NCI-H748 (cell line): ENCODE measurements at regions not wholly inside any gene's neighbourhood (a gene's known extent, or its start where the extent isn't known, plus 50 kb on each side); places are given as distances from the start of the nearest gene placed in this dataset.
A peak's percentile ranks its signal among the peaks of the same experiment; 100 is the strongest.

Experiments
- DNase-seq: peaks from one replicate; lab custom pipeline; 2025; ENCODE audit not compliant: unreplicated experiment; lab: John Stamatoyannopoulos, UW

DNA sequence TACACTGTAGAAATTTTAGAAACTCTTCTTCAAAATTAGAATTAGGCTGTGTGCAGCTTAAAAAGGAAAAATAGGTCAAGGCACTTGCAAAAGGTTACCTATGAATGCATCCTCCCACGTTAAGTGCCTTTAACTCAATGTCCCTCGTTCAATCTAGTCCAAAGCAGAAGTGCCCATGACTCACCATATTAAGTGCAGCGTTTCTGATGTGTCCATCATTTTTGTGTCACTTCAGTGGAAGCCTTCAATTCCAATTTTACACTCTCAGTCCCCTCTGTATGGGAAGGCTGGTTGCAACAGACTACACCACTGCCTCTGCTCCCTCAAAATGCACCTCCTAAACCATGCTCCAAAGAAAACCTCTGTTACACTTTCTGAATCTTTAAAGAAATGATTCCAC, 53.4 kb downstream of the FOXB1 start:
- no peak for DNase-seq

- no peak for DNase-seq
Measured at GRCh38 chr15:60059186-60059585, 55.1 kb downstream of the FOXB1 start.

GRCh38 chr15:60061758-60062157, 57.6 kb downstream of the FOXB1 start:
- no peak for DNase-seq

DNA sequence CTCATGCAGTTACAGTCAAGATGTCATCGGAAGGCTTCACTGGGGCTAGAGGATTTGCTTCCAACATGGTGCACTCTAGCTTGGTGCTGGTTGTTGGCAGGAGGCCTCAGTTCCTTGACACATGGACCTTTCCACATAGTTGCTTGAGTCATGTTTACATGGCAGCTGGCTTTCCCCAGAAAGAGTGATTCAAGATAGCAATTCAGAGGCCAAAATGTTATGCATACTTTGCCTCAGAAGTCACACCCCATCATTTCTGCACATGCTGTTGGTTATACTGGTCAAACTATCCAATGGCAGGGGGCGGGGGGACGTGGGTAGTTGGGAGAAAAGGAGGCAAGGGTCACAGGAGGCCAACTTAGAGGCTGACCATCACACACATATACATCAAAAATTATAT, 58.7 kb downstream of the FOXB1 start:
- no peak for DNase-seq

GRCh38 chr15:60065951-60066350, 61.8 kb downstream of the FOXB1 start:
- no peak for DNase-seq

DNA sequence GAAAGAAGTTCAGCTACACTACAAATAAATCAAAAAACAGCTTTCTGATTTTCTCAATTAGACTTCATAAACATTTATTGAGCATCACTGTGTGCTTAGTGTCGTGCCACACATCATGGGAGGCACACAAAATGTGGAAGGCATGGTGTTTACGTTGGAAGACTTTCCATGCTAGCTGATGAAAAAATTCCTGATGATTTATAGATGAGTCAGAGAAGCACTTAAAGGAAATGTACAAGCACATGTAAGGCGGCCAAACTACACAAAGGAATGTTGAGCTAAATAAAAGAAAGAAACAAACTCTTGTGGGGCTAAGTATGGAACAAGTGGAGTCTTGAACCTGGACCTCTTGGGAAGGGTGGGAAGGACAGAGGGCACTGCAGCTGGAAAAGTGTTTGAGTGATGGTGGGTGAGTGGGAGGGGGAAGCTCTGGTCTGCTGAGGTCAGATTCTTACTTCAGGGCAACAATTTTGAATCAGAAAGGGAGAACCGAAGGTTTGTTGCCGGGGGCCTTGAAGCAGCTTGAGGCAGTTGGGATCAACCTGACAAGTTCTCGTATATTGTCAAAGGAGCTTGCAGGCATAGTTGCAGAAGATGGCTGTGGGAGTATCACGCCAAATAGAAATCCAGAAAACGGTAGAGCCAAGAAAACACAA, 66.9 kb downstream of the FOXB1 start:
- DNase-seq = no peak

DNA sequence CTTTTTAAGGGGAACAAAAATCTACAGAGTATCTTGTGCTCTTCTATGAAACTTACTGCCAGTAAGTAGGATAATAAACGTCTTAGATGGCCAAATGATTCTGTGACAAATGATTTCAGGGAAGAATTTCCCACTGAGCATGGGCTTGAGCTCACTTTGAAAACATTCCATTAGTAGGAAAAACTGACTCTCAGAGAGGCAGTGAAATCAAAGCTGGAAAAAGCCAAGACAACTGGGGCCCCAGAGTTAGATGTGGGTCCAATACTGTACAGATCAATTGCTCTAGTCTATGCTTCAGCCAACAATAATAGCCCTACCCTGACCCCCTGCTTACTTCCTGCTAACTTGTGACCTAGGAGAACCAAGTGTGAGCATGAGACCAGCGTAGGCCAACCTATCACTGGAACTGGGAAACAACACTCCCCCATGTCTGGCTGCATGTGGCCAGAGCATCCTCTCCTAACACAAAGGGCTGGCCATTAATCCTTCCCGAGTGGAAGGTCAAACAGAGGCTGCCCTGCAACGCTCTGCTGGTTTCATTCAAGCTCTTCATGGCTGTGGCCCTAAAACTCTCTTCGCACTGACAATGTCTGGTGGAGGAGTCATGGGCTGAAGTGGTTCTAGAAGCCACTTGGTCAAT, 68.8 kb downstream of the FOXB1 start:
- DNase-seq = no peak

GRCh38 chr15:60073466-60073840, 69.3 kb downstream of the FOXB1 start:
- no peak for DNase-seq

GRCh38 chr15:60074181-60074885, 70.2 kb downstream of the FOXB1 start:
- DNase-seq = peak; percentile 85

DNA sequence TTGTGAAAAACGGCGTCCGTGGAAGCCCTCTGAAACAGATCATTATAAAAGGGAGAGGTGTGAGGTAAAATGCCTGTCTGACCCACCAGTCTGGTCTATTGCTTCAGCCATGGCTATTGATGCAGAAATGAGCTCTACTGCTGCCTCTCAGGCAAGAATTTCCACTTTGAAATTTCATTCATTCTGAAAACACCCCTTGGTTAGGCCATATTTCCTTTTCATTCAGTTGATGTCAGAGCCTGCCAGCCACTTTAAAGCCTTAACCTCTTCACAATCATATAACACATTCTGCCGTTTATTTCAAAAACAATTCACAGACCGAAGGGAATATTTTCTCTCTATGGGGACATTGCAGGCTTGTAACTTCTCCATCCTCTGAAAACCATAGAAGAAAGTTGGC, 71.9 kb downstream of the FOXB1 start:
- no peak for DNase-seq

- DNase-seq = peak; percentile 82
Measured at GRCh38 chr15:60076582-60077276, 72.6 kb downstream of the FOXB1 start.

DNA sequence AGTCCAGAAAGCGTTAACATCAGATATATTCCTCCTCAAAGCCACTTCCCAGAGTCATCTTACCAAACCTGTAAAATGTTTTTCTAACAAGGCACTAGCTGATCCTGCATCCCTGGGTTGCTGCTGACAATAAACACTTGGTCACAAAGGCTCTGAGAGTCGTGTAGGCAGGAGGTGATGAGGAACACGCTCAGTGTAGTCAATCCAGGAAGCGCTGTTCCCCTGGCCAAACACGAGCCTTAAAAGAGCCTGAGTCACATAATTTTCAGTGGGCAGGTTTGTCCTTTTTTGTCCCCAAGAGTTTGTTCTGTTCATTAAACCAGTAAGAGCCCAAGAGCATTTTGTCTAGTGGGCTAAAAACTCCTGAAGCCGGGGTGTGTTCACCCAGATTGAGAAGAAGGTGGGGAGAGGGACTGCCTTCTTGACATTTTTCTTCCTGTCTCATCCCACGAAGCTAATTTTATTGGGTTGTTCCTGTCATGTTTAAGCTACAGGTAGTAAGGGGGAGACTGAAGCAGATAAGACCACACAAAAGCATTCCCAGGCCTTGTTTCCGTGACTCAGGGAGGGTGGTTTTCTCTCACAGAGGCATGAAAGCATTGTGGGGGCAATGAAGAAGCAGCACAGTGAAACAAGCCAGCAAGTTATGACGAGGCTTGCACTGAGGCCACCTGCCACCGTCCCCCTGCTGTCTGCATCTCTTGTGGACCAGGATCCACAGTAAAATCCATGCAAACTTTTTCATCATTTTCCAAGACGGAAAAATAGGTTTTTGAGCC, 73.7 kb downstream of the FOXB1 start:
- no peak for DNase-seq

GRCh38 chr15:60079210-60079609, 75.1 kb downstream of the FOXB1 start:
- peak; percentile 4 for DNase-seq

GRCh38 chr15:60081976-60082375, 77.9 kb downstream of the FOXB1 start:
- DNase-seq = no peak

GRCh38 chr15:60083318-60083717, 79.2 kb downstream of the FOXB1 start:
- DNase-seq = no peak

GRCh38 chr15:60086681-60087429, 82.7 kb downstream of the FOXB1 start:
- DNase-seq = no peak

DNA sequence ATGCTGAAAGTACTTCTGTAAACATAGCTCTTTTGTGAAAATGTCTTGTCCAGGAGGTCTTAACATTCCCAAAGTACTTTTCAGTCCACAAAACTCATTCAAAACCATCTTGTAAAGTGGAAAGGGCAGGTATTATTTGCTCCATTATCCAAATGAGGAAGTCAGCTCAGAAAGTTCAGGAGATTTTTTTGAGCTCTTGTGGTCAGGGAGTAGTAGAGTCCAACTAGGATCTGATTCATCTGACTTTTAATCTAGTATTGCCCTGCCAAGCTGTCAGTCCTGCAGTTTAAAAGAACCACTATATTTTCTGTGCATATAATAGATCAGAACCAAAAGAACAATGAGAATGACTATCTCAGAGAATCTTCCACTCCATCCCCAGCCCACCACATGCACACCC, 83.5 kb downstream of the FOXB1 start:
- no peak for DNase-seq

- no peak for DNase-seq
Measured at GRCh38 chr15:60090747-60091146, 86.6 kb downstream of the FOXB1 start.

- no peak for DNase-seq
Measured at GRCh38 chr15:60091157-60091556, 87.0 kb downstream of the FOXB1 start.

DNA sequence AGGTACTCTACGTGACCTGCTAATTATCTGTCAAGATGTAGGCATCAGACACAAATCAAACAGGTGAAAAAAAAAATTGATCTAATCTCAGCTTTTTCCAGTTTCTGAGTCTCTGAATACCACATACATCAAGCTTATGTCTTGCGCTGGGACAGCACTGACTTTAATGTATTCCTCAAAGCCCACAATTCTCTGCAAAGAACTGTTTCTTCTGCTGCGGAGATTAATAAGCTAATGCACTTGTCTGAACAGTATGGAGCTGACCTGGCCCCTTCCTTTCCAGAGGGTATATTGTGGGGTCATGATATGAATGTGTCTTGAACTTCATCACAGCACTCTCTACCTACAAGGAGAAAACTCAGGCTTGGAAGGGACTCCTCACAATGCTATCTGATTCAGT, 87.8 kb downstream of the FOXB1 start:
- no peak for DNase-seq
